Muscle layer of colon (tissue), 2 donors: ENCODE measurements at regions not wholly inside any gene's neighbourhood (a gene's known extent, or its start where the extent isn't known, plus 50 kb on each side); places are given as distances from the start of the nearest gene placed in this dataset.

Source experiments
- H3K27ac ChIP-seq: one replicate; pipeline ENCODE4 v1.7.0; 2013; ENCODE audit warnings: low read depth, mild to moderate bottlenecking, low read length, moderate library complexity
- H3K27me3 ChIP-seq, 2 donors: one replicate each; pipeline ENCODE4 v1.7.0; 2013; ENCODE audit warnings: low read length in 2 of 2, mild to moderate bottlenecking in 2 of 2; ENCODE audit not compliant: insufficient read depth in 2 of 2, control insufficient read depth in 1 of 2
- H3K36me3 ChIP-seq: one replicate; pipeline ENCODE4 v1.7.0; 2013; ENCODE audit warnings: mild to moderate bottlenecking, low read length; ENCODE audit not compliant: insufficient read depth
- H3K4me1 ChIP-seq: one replicate; pipeline ENCODE4 v1.7.0; 2013; ENCODE audit warnings: mild to moderate bottlenecking, low read length; ENCODE audit not compliant: insufficient read depth
- H3K4me3 ChIP-seq, 2 donors: one replicate each; pipeline ENCODE4 v1.7.0; 2013; ENCODE audit warnings: low read length in 2 of 2, low read depth in 1 of 2, mild to moderate bottlenecking in 1 of 2, moderate library complexity in 1 of 2
- H3K9ac ChIP-seq: one replicate; pipeline ENCODE4 v1.7.0; 2013; ENCODE audit warnings: low read length
- H3K9me3 ChIP-seq: one replicate; pipeline ENCODE4 v1.7.0; 2013; ENCODE audit warnings: mild to moderate bottlenecking, low read length
- donor health status: abdominal sarcoma.
- donor health status: Adenocarcinoma of cecum.

GRCh38 chr7:36092221-36092771 lies 60.8 kb upstream of the EEPD1 start:
- Histone ChIP-seq H3K9ac (no peak overlapping the region), H3K36me3 (no peaks in the 10 kb centered on the region), H3K9me3 (no peaks in the 10 kb centered on the region), H3K4me3 (no peak overlapping the region), H3K27ac (no peak overlapping the region), H3K27me3 (no peaks in the 10 kb centered on the region), H3K4me1 (no peaks in the 10 kb centered on the region)

- H3K36me3 ChIP-seq, result no peaks in the 10 kb centered on the region
- no peak overlapping the region for H3K27ac ChIP-seq
- H3K4me1 ChIP-seq, result no peaks in the 10 kb centered on the region
- no peaks in the 10 kb centered on the region for H3K27me3 ChIP-seq
- no peak overlapping the region for H3K4me3 ChIP-seq
- no peak overlapping the region for H3K9ac ChIP-seq
- H3K9me3 ChIP-seq, result no peaks in the 10 kb centered on the region
These were observed 56.5 kb upstream of the EEPD1 start for GRCh38 chr7:36096460-36097095.

GRCh38 chr7:36098096-36098495 lies 55.0 kb upstream of the EEPD1 start:
- no peaks in the 10 kb centered on the region for H3K36me3 ChIP-seq
- H3K9ac ChIP-seq, result no peak overlapping the region
- no peaks in the 10 kb centered on the region for H3K27me3 ChIP-seq
- H3K9me3 ChIP-seq, result no peaks in the 10 kb centered on the region
- H3K4me3 ChIP-seq, result no peak overlapping the region
- H3K4me1 ChIP-seq, result no peaks in the 10 kb centered on the region
- no peak overlapping the region for H3K27ac ChIP-seq

- Histone ChIP-seq H3K9me3 (no peaks in the 10 kb centered on the region), H3K4me1 (no peaks in the 10 kb centered on the region), H3K4me3 (no peak overlapping the region), H3K36me3 (no peaks in the 10 kb centered on the region), H3K9ac (no peak overlapping the region), H3K27ac (no peak overlapping the region), H3K27me3 (no peaks in the 10 kb centered on the region)
These were observed 52.8 kb upstream of the EEPD1 start for GRCh38 chr7:36100226-36100625.

GRCh38 chr7:36100634-36101033 lies 52.4 kb upstream of the EEPD1 start:
- H3K9me3 ChIP-seq, result no peaks in the 10 kb centered on the region
- H3K4me3 ChIP-seq, result no peak overlapping the region
- no peaks in the 10 kb centered on the region for H3K4me1 ChIP-seq
- no peak overlapping the region for H3K9ac ChIP-seq
- no peak overlapping the region for H3K27ac ChIP-seq
- no peaks in the 10 kb centered on the region for H3K27me3 ChIP-seq
- no peaks in the 10 kb centered on the region for H3K36me3 ChIP-seq
